ENCODE measurements at regions not wholly inside any gene's neighbourhood (a gene's known extent, or its start where the extent isn't known, plus 50 kb on each side); places are given as distances from the start of the nearest gene placed in this dataset.
"Not testable (repeated sequence)": the region's sequence is repeated elsewhere in the genome, so short reads cannot be mapped to it uniquely, and the experiment has no call there.

GRCh38 chr3:22691407-22691806, 511.7 kb upstream of the UBE2E2 start:
- H3K9ac ChIP-seq (ENCODE audit: low read depth in 1 of 2, low read length in 2 of 2), result no peak overlapping the region
- no peaks in the 10 kb centered on the region for H3K27me3 ChIP-seq (ENCODE audit: control insufficient read depth in 2 of 2, insufficient read depth in 2 of 2, low read length in 2 of 2)
- no peaks in the 10 kb centered on the region for H3K4me1 ChIP-seq (ENCODE audit: control insufficient read depth in 2 of 2, insufficient read depth in 2 of 2, low read length in 2 of 2)
- no peak overlapping the region for H3K4me3 ChIP-seq (ENCODE audit: low read length in 2 of 2)
- no peaks in the 10 kb centered on the region for H3K9me3 ChIP-seq (ENCODE audit: control insufficient read depth in 2 of 2, low read length in 2 of 2)
- no peaks in the 10 kb centered on the region for H3K36me3 ChIP-seq (ENCODE audit: control insufficient read depth in 2 of 2, insufficient read depth in 2 of 2, low read length in 2 of 2)
- no peak overlapping the region for H3K27ac ChIP-seq (ENCODE audit: low read depth in 2 of 2, low read length in 2 of 2)

GRCh38 chr3:22691856-22692628, 511.1 kb upstream of the UBE2E2 start:
- H3K27me3 ChIP-seq (ENCODE audit: control insufficient read depth in 2 of 2, insufficient read depth in 2 of 2, low read length in 2 of 2), result no peaks in the 10 kb centered on the region
- H3K9ac ChIP-seq (ENCODE audit: low read depth in 1 of 2, low read length in 2 of 2), result no peak overlapping the region
- H3K36me3 ChIP-seq (ENCODE audit: control insufficient read depth in 2 of 2, insufficient read depth in 2 of 2, low read length in 2 of 2), result no peaks in the 10 kb centered on the region
- H3K4me1 ChIP-seq (ENCODE audit: control insufficient read depth in 2 of 2, insufficient read depth in 2 of 2, low read length in 2 of 2), result no peaks in the 10 kb centered on the region
- no peak overlapping the region for H3K27ac ChIP-seq (ENCODE audit: low read depth in 2 of 2, low read length in 2 of 2)
- H3K9me3 ChIP-seq (ENCODE audit: control insufficient read depth in 2 of 2, low read length in 2 of 2), result no peaks in the 10 kb centered on the region
- no peak overlapping the region for H3K4me3 ChIP-seq (ENCODE audit: low read length in 2 of 2)

GRCh38 chr3:22700876-22701275, 502.3 kb upstream of the UBE2E2 start:
- Histone ChIP-seq H3K27me3 (ENCODE audit: control insufficient read depth in 2 of 2, insufficient read depth in 2 of 2, low read length in 2 of 2) (no peaks in the 10 kb centered on the region), H3K9me3 (ENCODE audit: control insufficient read depth in 2 of 2, low read length in 2 of 2) (no peaks in the 10 kb centered on the region), H3K4me1 (ENCODE audit: control insufficient read depth in 2 of 2, insufficient read depth in 2 of 2, low read length in 2 of 2) (no peaks in the 10 kb centered on the region), H3K9ac (ENCODE audit: low read depth in 1 of 2, low read length in 2 of 2) (no peak overlapping the region), H3K4me3 (ENCODE audit: low read length in 2 of 2) (no peak overlapping the region), H3K36me3 (ENCODE audit: control insufficient read depth in 2 of 2, insufficient read depth in 2 of 2, low read length in 2 of 2) (no peaks in the 10 kb centered on the region), H3K27ac (ENCODE audit: low read depth in 2 of 2, low read length in 2 of 2) (no peak overlapping the region)

GRCh38 chr3:22704166-22704565, 499.0 kb upstream of the UBE2E2 start:
- Histone ChIP-seq H3K9ac (ENCODE audit: low read depth in 1 of 2, low read length in 2 of 2) (no peak overlapping the region), H3K27me3 (ENCODE audit: control insufficient read depth in 2 of 2, insufficient read depth in 2 of 2, low read length in 2 of 2) (no peaks in the 10 kb centered on the region), H3K9me3 (ENCODE audit: control insufficient read depth in 2 of 2, low read length in 2 of 2) (no peaks in the 10 kb centered on the region), H3K27ac (ENCODE audit: low read depth in 2 of 2, low read length in 2 of 2) (no peak overlapping the region), H3K4me3 (ENCODE audit: low read length in 2 of 2) (no peak overlapping the region), H3K36me3 (ENCODE audit: control insufficient read depth in 2 of 2, insufficient read depth in 2 of 2, low read length in 2 of 2) (no peaks in the 10 kb centered on the region), H3K4me1 (ENCODE audit: control insufficient read depth in 2 of 2, insufficient read depth in 2 of 2, low read length in 2 of 2) (no peaks in the 10 kb centered on the region)

- Histone ChIP-seq H3K9me3 (ENCODE audit: control insufficient read depth in 2 of 2, low read length in 2 of 2) (no peaks in the 10 kb centered on the region), H3K4me1 (ENCODE audit: control insufficient read depth in 2 of 2, insufficient read depth in 2 of 2, low read length in 2 of 2) (no peaks in the 10 kb centered on the region), H3K27ac (ENCODE audit: low read depth in 2 of 2, low read length in 2 of 2) (no peak overlapping the region), H3K27me3 (ENCODE audit: control insufficient read depth in 2 of 2, insufficient read depth in 2 of 2, low read length in 2 of 2) (no peaks in the 10 kb centered on the region), H3K36me3 (ENCODE audit: control insufficient read depth in 2 of 2, insufficient read depth in 2 of 2, low read length in 2 of 2) (no peaks in the 10 kb centered on the region), H3K9ac (ENCODE audit: low read depth in 1 of 2, low read length in 2 of 2) (no peak overlapping the region), H3K4me3 (ENCODE audit: low read length in 2 of 2) (no peak overlapping the region)
These were observed 498.4 kb upstream of the UBE2E2 start for GRCh38 chr3:22704571-22705354.

GRCh38 chr3:22706922-22707321, 496.2 kb upstream of the UBE2E2 start:
- not testable (repeated sequence) for H3K9me3 ChIP-seq (ENCODE audit: control insufficient read depth in 2 of 2, low read length in 2 of 2); H3K4me3 ChIP-seq (ENCODE audit: low read length in 2 of 2); H3K36me3 ChIP-seq (ENCODE audit: control insufficient read depth in 2 of 2, insufficient read depth in 2 of 2, low read length in 2 of 2); H3K27me3 ChIP-seq (ENCODE audit: control insufficient read depth in 2 of 2, insufficient read depth in 2 of 2, low read length in 2 of 2); H3K27ac ChIP-seq (ENCODE audit: low read depth in 2 of 2, low read length in 2 of 2); H3K9ac ChIP-seq (ENCODE audit: low read depth in 1 of 2, low read length in 2 of 2); H3K4me1 ChIP-seq (ENCODE audit: control insufficient read depth in 2 of 2, insufficient read depth in 2 of 2, low read length in 2 of 2)

- no peaks in the 10 kb centered on the region for H3K9me3 ChIP-seq (ENCODE audit: control insufficient read depth in 2 of 2, low read length in 2 of 2)
- no peak overlapping the region for H3K4me3 ChIP-seq (ENCODE audit: low read length in 2 of 2)
- no peak overlapping the region for H3K27ac ChIP-seq (ENCODE audit: low read depth in 2 of 2, low read length in 2 of 2)
- H3K9ac ChIP-seq (ENCODE audit: low read depth in 1 of 2, low read length in 2 of 2), result no peak overlapping the region
- no peaks in the 10 kb centered on the region for H3K36me3 ChIP-seq (ENCODE audit: control insufficient read depth in 2 of 2, insufficient read depth in 2 of 2, low read length in 2 of 2)
- H3K4me1 ChIP-seq (ENCODE audit: control insufficient read depth in 2 of 2, insufficient read depth in 2 of 2, low read length in 2 of 2), result no peaks in the 10 kb centered on the region
- no peaks in the 10 kb centered on the region for H3K27me3 ChIP-seq (ENCODE audit: control insufficient read depth in 2 of 2, insufficient read depth in 2 of 2, low read length in 2 of 2)
These were observed 489.2 kb upstream of the UBE2E2 start for GRCh38 chr3:22713936-22714335.

GRCh38 chr3:22714749-22715148, 488.4 kb upstream of the UBE2E2 start:
- Histone ChIP-seq H3K27ac (ENCODE audit: low read depth in 2 of 2, low read length in 2 of 2) (no peak overlapping the region), H3K4me1 (ENCODE audit: control insufficient read depth in 2 of 2, insufficient read depth in 2 of 2, low read length in 2 of 2) (no peaks in the 10 kb centered on the region), H3K9ac (ENCODE audit: low read depth in 1 of 2, low read length in 2 of 2) (no peak overlapping the region), H3K4me3 (ENCODE audit: low read length in 2 of 2) (no peak overlapping the region), H3K27me3 (ENCODE audit: control insufficient read depth in 2 of 2, insufficient read depth in 2 of 2, low read length in 2 of 2) (no peaks in the 10 kb centered on the region), H3K36me3 (ENCODE audit: control insufficient read depth in 2 of 2, insufficient read depth in 2 of 2, low read length in 2 of 2) (no peaks in the 10 kb centered on the region), H3K9me3 (ENCODE audit: control insufficient read depth in 2 of 2, low read length in 2 of 2) (no peaks in the 10 kb centered on the region)

GRCh38 chr3:22720596-22720995, 482.5 kb upstream of the UBE2E2 start:
- Histone ChIP-seq H3K27ac (ENCODE audit: low read depth in 2 of 2, low read length in 2 of 2) (no peak overlapping the region), H3K9me3 (ENCODE audit: control insufficient read depth in 2 of 2, low read length in 2 of 2) (no peaks in the 10 kb centered on the region), H3K27me3 (ENCODE audit: control insufficient read depth in 2 of 2, insufficient read depth in 2 of 2, low read length in 2 of 2) (no peaks in the 10 kb centered on the region), H3K9ac (ENCODE audit: low read depth in 1 of 2, low read length in 2 of 2) (no peak overlapping the region), H3K4me1 (ENCODE audit: control insufficient read depth in 2 of 2, insufficient read depth in 2 of 2, low read length in 2 of 2) (no peaks in the 10 kb centered on the region), H3K36me3 (ENCODE audit: control insufficient read depth in 2 of 2, insufficient read depth in 2 of 2, low read length in 2 of 2) (no peaks in the 10 kb centered on the region), H3K4me3 (ENCODE audit: low read length in 2 of 2) (no peak overlapping the region)

GRCh38 chr3:22724420-22724819, 478.7 kb upstream of the UBE2E2 start:
- Histone ChIP-seq H3K36me3 (ENCODE audit: control insufficient read depth in 2 of 2, insufficient read depth in 2 of 2, low read length in 2 of 2) (no peaks in the 10 kb centered on the region), H3K27me3 (ENCODE audit: control insufficient read depth in 2 of 2, insufficient read depth in 2 of 2, low read length in 2 of 2) (no peaks in the 10 kb centered on the region), H3K4me3 (ENCODE audit: low read length in 2 of 2) (no peak overlapping the region), H3K27ac (ENCODE audit: low read depth in 2 of 2, low read length in 2 of 2) (no peak overlapping the region), H3K4me1 (ENCODE audit: control insufficient read depth in 2 of 2, insufficient read depth in 2 of 2, low read length in 2 of 2) (no peaks in the 10 kb centered on the region), H3K9ac (ENCODE audit: low read depth in 1 of 2, low read length in 2 of 2) (no peak overlapping the region), H3K9me3 (ENCODE audit: control insufficient read depth in 2 of 2, low read length in 2 of 2) (no peaks in the 10 kb centered on the region)

Measured in mucosa of rectum (tissue), 2 donors.